ENCODE measurements at regions not wholly inside any gene's neighbourhood (a gene's known extent, or its start where the extent isn't known, plus 50 kb on each side); places are given as distances from the start of the nearest gene placed in this dataset.

DNA sequence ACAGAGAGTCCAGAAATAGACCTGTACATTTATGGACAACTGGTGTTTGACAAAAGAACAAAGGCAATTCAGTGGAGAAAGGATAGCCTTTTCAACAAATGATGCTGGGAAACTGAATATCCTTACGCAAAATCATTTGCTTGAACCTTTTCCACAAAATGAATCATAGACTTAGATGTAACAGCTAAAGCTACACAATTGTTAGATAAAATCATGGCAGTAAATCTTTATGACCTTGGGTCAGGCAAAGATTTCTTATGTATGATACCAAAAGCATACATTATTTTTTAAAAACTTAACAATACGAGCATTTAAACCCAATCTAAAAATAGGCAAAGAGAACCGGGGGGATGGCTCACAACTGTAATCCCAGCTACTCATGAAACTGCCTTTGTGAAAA lies 73.5 kb upstream of the DST start:
- TF ChIP-seq, protein P1, sequence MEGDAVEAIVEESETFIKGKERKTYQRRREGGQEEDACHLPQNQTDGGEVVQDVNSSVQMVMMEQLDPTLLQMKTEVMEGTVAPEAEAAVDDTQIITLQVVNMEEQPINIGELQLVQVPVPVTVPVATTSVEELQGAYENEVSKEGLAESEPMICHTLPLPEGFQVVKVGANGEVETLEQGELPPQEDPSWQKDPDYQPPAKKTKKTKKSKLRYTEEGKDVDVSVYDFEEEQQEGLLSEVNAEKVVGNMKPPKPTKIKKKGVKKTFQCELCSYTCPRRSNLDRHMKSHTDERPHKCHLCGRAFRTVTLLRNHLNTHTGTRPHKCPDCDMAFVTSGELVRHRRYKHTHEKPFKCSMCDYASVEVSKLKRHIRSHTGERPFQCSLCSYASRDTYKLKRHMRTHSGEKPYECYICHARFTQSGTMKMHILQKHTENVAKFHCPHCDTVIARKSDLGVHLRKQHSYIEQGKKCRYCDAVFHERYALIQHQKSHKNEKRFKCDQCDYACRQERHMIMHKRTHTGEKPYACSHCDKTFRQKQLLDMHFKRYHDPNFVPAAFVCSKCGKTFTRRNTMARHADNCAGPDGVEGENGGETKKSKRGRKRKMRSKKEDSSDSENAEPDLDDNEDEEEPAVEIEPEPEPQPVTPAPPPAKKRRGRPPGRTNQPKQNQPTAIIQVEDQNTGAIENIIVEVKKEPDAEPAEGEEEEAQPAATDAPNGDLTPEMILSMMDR (IDR thresholded peaks at IDR 0.05; ENCODE audit: insufficient read depth, low read length) = no peak
- TF ChIP-seq POLR2AphosphoS5 (IDR thresholded peaks at IDR 0.05; ENCODE audit: low read depth) (no peak), SPI1 (IDR thresholded peaks at IDR 0.05; ENCODE audit: borderline replicate concordance, low read depth) (no peak), GABPA (IDR thresholded peaks at IDR 0.05; ENCODE audit: low read depth) (no peak)
- TF ChIP-seq, protein P2, sequence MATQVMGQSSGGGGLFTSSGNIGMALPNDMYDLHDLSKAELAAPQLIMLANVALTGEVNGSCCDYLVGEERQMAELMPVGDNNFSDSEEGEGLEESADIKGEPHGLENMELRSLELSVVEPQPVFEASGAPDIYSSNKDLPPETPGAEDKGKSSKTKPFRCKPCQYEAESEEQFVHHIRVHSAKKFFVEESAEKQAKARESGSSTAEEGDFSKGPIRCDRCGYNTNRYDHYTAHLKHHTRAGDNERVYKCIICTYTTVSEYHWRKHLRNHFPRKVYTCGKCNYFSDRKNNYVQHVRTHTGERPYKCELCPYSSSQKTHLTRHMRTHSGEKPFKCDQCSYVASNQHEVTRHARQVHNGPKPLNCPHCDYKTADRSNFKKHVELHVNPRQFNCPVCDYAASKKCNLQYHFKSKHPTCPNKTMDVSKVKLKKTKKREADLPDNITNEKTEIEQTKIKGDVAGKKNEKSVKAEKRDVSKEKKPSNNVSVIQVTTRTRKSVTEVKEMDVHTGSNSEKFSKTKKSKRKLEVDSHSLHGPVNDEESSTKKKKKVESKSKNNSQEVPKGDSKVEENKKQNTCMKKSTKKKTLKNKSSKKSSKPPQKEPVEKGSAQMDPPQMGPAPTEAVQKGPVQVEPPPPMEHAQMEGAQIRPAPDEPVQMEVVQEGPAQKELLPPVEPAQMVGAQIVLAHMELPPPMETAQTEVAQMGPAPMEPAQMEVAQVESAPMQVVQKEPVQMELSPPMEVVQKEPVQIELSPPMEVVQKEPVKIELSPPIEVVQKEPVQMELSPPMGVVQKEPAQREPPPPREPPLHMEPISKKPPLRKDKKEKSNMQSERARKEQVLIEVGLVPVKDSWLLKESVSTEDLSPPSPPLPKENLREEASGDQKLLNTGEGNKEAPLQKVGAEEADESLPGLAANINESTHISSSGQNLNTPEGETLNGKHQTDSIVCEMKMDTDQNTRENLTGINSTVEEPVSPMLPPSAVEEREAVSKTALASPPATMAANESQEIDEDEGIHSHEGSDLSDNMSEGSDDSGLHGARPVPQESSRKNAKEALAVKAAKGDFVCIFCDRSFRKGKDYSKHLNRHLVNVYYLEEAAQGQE (IDR thresholded peaks at IDR 0.05; ENCODE audit: insufficient replicate concordance, low read depth) = no peak
